Endodermal cell (in vitro differentiated cells): ENCODE measurements at regions not wholly inside any gene's neighbourhood (a gene's known extent, or its start where the extent isn't known, plus 50 kb on each side); places are given as distances from the start of the nearest gene placed in this dataset.

Experiments
- DNase-seq: peaks from one replicate; pipeline ENCODE4 v3.0.0-alpha.2; 2017
- H3K27ac ChIP-seq: 2 replicates; pipeline ENCODE4 v1.5.1; 2013; ENCODE audit warnings: mild to moderate bottlenecking, low read depth, low read length, moderate library complexity
- H3K27me3 ChIP-seq: 2 replicates; pipeline ENCODE4 v1.6.1; 2013; ENCODE audit warnings: mild to moderate bottlenecking, low read length, moderate library complexity; ENCODE audit not compliant: insufficient read depth, control insufficient read depth, poor library complexity, severe bottlenecking
- H3K36me3 ChIP-seq: 2 replicates; pipeline ENCODE4 v1.7.0; 2013; ENCODE audit warnings: mild to moderate bottlenecking, low read length, moderate library complexity; ENCODE audit not compliant: control insufficient read depth, insufficient read depth
- H3K4me1 ChIP-seq: one replicate; pipeline ENCODE4 v1.7.0; 2013; ENCODE audit warnings: low read length; ENCODE audit not compliant: control insufficient read depth, insufficient read depth
- H3K4me3 ChIP-seq: 2 replicates; pipeline ENCODE4 v1.5.1; 2013; ENCODE audit warnings: mild to moderate bottlenecking, low read length, moderate library complexity
- H3K9ac ChIP-seq: 2 replicates; pipeline ENCODE4 v1.6.1; 2013; ENCODE audit warnings: mild to moderate bottlenecking, low read length, moderate library complexity; ENCODE audit not compliant: poor library complexity, severe bottlenecking; ENCODE audit errors: extremely low read depth
- H3K9me3 ChIP-seq: 2 replicates; pipeline ENCODE4 v1.6.1; 2013; ENCODE audit warnings: mild to moderate bottlenecking, low read length, moderate library complexity; ENCODE audit not compliant: control insufficient read depth
- H3K27ac Mint-ChIP-seq: 2 replicates; pipeline ENCODE4 v1.8.0; 2020; ENCODE audit warnings: mixed read lengths
- H3K27me3 Mint-ChIP-seq: 2 replicates; pipeline ENCODE4 v1.8.0; 2021; ENCODE audit warnings: mild to moderate bottlenecking, mixed read lengths; ENCODE audit not compliant: insufficient read depth
- H3K36me3 Mint-ChIP-seq: 2 replicates; pipeline ENCODE4 v1.8.0; 2020; ENCODE audit warnings: low read depth, mixed read lengths
- H3K4me1 Mint-ChIP-seq: 2 replicates; pipeline ENCODE4 v1.8.0; 2020; ENCODE audit warnings: mixed read lengths
- H3K4me3 Mint-ChIP-seq: 2 replicates; pipeline ENCODE4 v1.8.0; 2020; ENCODE audit warnings: mild to moderate bottlenecking, moderate library complexity, mixed read lengths
- H3K9me3 Mint-ChIP-seq: 2 replicates; pipeline ENCODE4 v1.8.0; 2020; ENCODE audit warnings: mild to moderate bottlenecking, mixed read lengths
- CTCF ChIP-seq: fragments of 200-600 bp; sonication (generic); conservative IDR thresholded peaks from 2 replicates; pipeline ENCODE4 v1.5.0; 2021; ENCODE audit warnings: antibody characterized with exemption, mild to moderate bottlenecking
- WGBS, 2 experiments: methylation state at CpG; one replicate each; pipeline versions ENCODE4 v1.1.5 to v1.1.7; 2013; ENCODE audit warnings: missing lambda C conversion rate in 2 of 2, mixed read lengths in 1 of 2; ENCODE audit not compliant: insufficient coverage in 1 of 2, insufficient read length in 1 of 2; 5-methylcytosine and 5-hydroxymethylcytosine counted together

GRCh38 chr4:122988696-122989095, 66.3 kb upstream of the NUDT6 start:
- Histone ChIP-seq H3K4me1 (no peaks in the 10 kb centered on the region), H3K27ac (no peak overlapping the region), H3K4me3 (no peak overlapping the region), H3K9ac (no peak overlapping the region), H3K27me3 (no peaks in the 10 kb centered on the region), H3K9me3 (peaks cover 20% of the 10 kb centered on the region), H3K36me3 (peaks cover 9% of the 10 kb centered on the region)
- Mint-ChIP-seq H3K36me3 (peaks cover 51% of the 10 kb centered on the region), H3K4me3 (no peak overlapping the region), H3K27me3 (no peaks in the 10 kb centered on the region), H3K4me1 (no peaks in the 10 kb centered on the region), H3K27ac (no peak overlapping the region), H3K9me3 (peaks cover 17% of the 10 kb centered on the region)
- 93% methylated on average over 2 of the region's 2 CpGs; no CpG with 5 or more reads in 1 of the 2 experiments for WGBS, 2 experiments
- no peak for DNase-seq
- no peak for TF ChIP-seq CTCF

- no peak for TF ChIP-seq CTCF
- H3K9ac ChIP-seq, result no peak overlapping the region
- no peak for DNase-seq
- Mint-ChIP-seq H3K36me3 (peaks cover 30% of the 10 kb centered on the region), H3K4me1 (no peaks in the 10 kb centered on the region), H3K27me3 (no peaks in the 10 kb centered on the region), H3K4me3 (no peak overlapping the region), H3K27ac (no peak overlapping the region), H3K9me3 (peaks cover 17% of the 10 kb centered on the region)
- H3K4me3 ChIP-seq, result no peak overlapping the region
- peaks cover 20% of the 10 kb centered on the region for H3K9me3 ChIP-seq
- no peaks in the 10 kb centered on the region for H3K4me1 ChIP-seq
- no peak overlapping the region for H3K27ac ChIP-seq
- peaks cover 9% of the 10 kb centered on the region for H3K36me3 ChIP-seq
- H3K27me3 ChIP-seq, result no peaks in the 10 kb centered on the region
- 92 to 93% methylated on average over 2 of the region's 2 CpGs for WGBS, 2 experiments
Observed at GRCh38 chr4:122990891-122991290, 68.5 kb upstream of the NUDT6 start.

- Histone ChIP-seq H3K9ac (no peak overlapping the region), H3K4me1 (no peaks in the 10 kb centered on the region), H3K27me3 (no peaks in the 10 kb centered on the region), H3K4me3 (no peak overlapping the region), H3K27ac (no peak overlapping the region), H3K36me3 (peaks cover 9% of the 10 kb centered on the region), H3K9me3 (peaks cover 20% of the 10 kb centered on the region)
- Mint-ChIP-seq H3K27ac (no peak overlapping the region), H3K27me3 (no peaks in the 10 kb centered on the region), H3K36me3 (peaks cover 22% of the 10 kb centered on the region), H3K9me3 (peaks cover 10% of the 10 kb centered on the region), H3K4me3 (no peak overlapping the region), H3K4me1 (no peaks in the 10 kb centered on the region)
- DNase-seq, result no peak
- TF ChIP-seq CTCF, result no peak
Observed at GRCh38 chr4:122992057-122992456, 69.7 kb upstream of the NUDT6 start.
